ENCODE measurements at regions not wholly inside any gene's neighbourhood (a gene's known extent, or its start where the extent isn't known, plus 50 kb on each side); places are given as distances from the start of the nearest gene placed in this dataset.

DNA sequence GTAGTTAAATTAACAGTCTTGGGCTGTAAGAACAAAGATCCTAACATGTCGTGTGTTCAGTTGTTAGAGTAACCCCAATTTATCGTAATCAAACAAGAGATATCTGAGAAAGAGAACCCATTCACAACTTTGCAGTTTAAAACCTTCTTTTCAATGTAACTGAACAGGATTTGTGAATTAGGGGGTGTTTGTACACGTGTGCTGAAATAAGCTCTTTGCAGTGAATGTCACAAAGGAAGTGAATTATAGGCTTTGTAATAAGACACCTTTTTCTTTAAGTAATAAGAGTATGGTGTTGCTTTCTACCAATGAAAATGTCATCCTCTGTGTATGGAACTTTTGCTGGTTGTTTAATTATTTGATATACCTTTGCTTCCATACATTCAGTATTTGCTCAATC, 114.0 kb downstream of the ALX1 start:
- TF ChIP-seq, protein P1, sequence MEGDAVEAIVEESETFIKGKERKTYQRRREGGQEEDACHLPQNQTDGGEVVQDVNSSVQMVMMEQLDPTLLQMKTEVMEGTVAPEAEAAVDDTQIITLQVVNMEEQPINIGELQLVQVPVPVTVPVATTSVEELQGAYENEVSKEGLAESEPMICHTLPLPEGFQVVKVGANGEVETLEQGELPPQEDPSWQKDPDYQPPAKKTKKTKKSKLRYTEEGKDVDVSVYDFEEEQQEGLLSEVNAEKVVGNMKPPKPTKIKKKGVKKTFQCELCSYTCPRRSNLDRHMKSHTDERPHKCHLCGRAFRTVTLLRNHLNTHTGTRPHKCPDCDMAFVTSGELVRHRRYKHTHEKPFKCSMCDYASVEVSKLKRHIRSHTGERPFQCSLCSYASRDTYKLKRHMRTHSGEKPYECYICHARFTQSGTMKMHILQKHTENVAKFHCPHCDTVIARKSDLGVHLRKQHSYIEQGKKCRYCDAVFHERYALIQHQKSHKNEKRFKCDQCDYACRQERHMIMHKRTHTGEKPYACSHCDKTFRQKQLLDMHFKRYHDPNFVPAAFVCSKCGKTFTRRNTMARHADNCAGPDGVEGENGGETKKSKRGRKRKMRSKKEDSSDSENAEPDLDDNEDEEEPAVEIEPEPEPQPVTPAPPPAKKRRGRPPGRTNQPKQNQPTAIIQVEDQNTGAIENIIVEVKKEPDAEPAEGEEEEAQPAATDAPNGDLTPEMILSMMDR (IDR thresholded peaks at IDR 0.05; ENCODE audit: low read length, missing control alignments) = no peak
- DNase-seq (ENCODE audit: low read depth) = no peak
- no peak overlapping the region for H3K4me3 ChIP-seq (replicated peaks; ENCODE audit: low read depth, low read length)

DNA sequence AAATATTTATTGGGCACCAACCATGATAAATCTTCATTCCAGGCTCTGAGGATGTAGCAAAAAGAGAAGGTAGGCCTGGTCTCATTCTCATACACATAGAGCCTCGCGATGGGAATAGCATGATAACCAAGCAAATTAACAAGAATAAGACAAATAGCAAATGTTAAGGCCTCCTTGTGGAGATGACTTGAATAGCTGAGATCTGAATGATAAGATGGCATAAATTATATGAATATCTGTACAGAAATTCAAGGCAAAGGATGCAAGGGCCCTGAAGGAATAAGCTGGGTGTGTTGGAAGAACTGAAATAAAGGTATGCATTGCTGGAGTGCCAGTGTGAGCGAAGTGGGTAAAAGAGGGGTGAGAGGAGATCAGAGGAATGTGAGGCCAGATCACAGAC, 114.8 kb downstream of the ALX1 start:
- no peak for DNase-seq (ENCODE audit: low read depth)
- no peak overlapping the region for H3K4me3 ChIP-seq (replicated peaks; ENCODE audit: low read depth, low read length)
- TF ChIP-seq, protein P1 (IDR thresholded peaks at IDR 0.05; ENCODE audit: low read length, missing control alignments) = no peak

DNA sequence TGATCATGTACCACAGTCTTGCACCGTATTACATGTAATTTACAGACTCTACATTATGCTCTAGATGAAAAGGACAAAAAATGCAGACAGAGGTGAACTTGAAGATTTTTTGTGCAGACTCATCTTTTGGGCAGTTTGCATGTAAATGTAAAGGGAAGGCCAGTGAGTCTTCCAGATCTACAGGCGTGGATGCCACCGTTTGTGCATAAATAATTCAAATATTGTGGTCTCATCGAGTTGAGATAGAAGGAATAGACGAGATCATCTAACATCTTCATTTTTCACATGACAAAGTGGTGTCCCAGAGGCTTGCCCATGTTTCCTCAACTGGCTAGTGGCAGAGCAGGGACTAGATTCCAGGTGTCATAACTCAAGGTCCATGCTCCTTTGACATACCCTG, 125.2 kb downstream of the ALX1 start:
- H3K4me3 ChIP-seq (replicated peaks; ENCODE audit: low read depth, low read length) = no peak overlapping the region
- DNase-seq (ENCODE audit: low read depth) = no peak
- TF ChIP-seq, protein P1 (IDR thresholded peaks at IDR 0.05; ENCODE audit: low read length, missing control alignments) = no peak

DNA sequence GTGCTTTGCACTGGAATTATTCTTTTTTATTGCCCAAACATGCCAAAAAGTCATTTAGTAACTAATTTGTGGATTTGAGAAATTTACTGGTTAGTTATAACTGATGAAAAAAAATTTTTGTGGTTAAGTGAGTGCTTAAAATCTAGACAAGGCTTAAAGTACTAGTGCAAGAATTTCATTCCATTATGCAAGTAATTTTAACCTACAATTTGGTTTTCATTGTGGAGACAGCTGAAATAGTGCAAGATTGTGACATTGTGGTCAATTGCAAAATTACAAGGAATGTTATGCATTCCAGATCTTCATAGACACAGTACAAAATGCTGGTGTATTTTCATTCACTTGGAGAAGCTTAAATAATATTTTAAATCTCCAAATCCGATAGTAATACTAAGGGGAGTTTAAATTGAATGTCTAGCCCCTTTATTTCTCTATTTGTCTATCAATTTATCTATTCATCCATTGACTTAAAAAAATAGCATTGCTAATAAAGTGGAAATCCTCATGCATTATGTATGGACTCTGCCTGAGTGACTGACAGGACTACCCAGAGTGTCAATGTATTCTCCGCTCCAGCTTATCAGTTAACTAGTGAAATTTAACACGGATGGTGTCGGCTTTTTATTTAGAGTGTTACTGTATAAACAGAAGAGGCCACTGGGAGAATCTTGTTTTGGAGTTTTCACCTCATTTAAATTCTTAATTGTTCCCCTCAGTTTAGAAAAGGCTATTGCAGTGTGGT, 125.9 kb downstream of the ALX1 start:
- peak; percentile 76 for DNase-seq (ENCODE audit: low read depth)
- H3K4me3 ChIP-seq (replicated peaks; ENCODE audit: low read depth, low read length) = no peak overlapping the region
- TF ChIP-seq, protein P1 (IDR thresholded peaks at IDR 0.05; ENCODE audit: low read length, missing control alignments) = no peak

DNA sequence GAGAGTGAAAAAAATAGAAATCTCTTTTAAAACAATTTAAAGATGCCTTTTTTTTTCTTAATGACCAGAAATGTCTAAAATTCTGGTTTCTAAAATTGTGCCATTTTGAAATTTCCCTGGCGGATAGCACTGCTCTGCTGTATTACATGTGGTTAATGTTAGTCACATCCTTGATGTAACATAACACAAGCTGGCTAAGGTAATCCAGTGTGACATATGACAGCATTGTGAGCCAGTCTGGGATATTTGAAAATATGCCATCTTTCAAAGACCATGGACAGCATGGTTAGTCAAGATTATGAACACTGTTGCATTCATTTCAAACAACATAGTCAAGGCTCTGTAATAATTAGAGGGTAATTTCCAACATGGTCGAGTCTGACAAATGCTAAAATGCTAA, 133.2 kb downstream of the ALX1 start:
- TF ChIP-seq, protein P1 (IDR thresholded peaks at IDR 0.05; ENCODE audit: low read length, missing control alignments) = no peak
- DNase-seq (ENCODE audit: low read depth) = no peak
- H3K4me3 ChIP-seq (replicated peaks; ENCODE audit: low read depth, low read length) = no peak overlapping the region

DNA sequence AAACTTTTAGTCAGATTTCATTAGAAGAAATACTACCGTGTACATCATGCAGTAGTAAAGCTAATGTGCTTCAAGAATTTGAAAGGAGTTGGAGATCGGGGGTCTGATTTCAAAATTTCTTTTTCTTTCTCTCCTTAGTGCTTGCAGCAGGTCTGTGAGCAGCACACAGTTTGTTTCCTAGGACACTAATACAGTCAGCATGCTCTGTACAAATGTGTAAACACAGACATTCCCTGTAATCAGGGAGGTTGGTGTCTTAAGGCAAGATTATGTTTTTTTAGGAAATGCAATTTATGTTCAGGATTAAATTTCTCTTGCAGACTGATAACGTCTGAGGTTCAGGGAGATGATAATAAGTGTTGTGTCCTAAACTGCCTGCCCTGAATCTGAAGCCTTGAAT, 142.7 kb downstream of the ALX1 start:
- no peak overlapping the region for H3K4me3 ChIP-seq (replicated peaks; ENCODE audit: low read depth, low read length)
- no peak for DNase-seq (ENCODE audit: low read depth)
- TF ChIP-seq, protein P1 (IDR thresholded peaks at IDR 0.05; ENCODE audit: low read length, missing control alignments) = no peak

DNA sequence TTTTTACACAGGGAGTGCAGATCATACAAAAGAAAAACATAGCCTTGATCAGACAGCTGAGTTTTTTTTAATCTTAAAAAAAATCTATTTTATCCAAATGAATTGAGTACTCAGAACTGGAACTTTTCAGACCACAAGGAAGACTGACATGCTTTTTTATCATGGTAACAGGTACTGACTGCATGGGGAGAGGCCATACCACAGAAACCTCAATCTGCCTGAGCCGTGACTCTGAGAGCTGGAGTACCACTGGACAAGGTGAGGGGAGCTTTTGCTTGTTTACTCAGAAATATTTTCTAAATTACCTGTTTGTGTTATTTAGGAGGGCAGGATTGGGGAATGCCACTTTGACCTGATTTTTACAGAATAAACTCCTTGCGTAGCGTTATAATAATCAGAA, 143.9 kb downstream of the ALX1 start:
- TF ChIP-seq, protein P1 (IDR thresholded peaks at IDR 0.05; ENCODE audit: low read length, missing control alignments) = no peak
- no peak overlapping the region for H3K4me3 ChIP-seq (replicated peaks; ENCODE audit: low read depth, low read length)
- DNase-seq (ENCODE audit: low read depth) = no peak

All from fibroblast of pulmonary artery (primary cell).